A549 (cell line): ENCODE measurements at regions not wholly inside any gene's neighbourhood (a gene's known extent, or its start where the extent isn't known, plus 50 kb on each side); places are given as distances from the start of the nearest gene placed in this dataset.

Experiments
- ATAC-seq, 2 experiments: fragments of 200-7000 bp in 1 of 2; fragments of >200 bp in 1 of 2; cut with Nextera tagmentation in 1 of 2; cut with Tn5 transposase in 1 of 2; 3 replicates each; pipeline versions ENCODE4 v1.8.0 to v1.9.1; 2018 to 2020; ENCODE audit warnings: mild to moderate bottlenecking in 1 of 2, moderate library complexity in 1 of 2
- CTCF ChIA-PET: fragments of 300-600 bp; sonication (Branson Sonifier 250); formaldehyde crosslinking; extraction: SDS; loops from one replicate; lab custom pipeline; 2021; ENCODE audit warnings: antibody characterized with exemption, inconsistent platforms; lab: Yijun Ruan, JAX
- POLR2A ChIA-PET: fragments of 350-600 bp; formaldehyde crosslinking; extraction: SDS; loops from one replicate; lab custom pipeline; 2021; ENCODE audit warnings: antibody characterized with exemption, inconsistent platforms; lab: Yijun Ruan, JAX
- DNase-seq, 2 experiments: peaks; one replicate each; pipeline versions ENCODE4 v3.0.0 to v3.0.0-alpha.2; 2011 to 2016; ENCODE audit warnings: low read depth in 1 of 2, low spot score in 1 of 2
- FAIRE-seq: peaks from 2 replicates; lab custom pipeline; 2011; peaks lifted over from hg19 to GRCh38; lab: Jason Lieb, UNC
- H3K27ac ChIP-seq, 2 experiments: fragments of >200 bp; sonication (Bioruptor Twin); formaldehyde crosslinking; 3 replicates each; pipeline ENCODE4 v1.5.1; 2016 to 2017
- H3K4me1 ChIP-seq: fragments of >200 bp; sonication (Bioruptor Twin); formaldehyde crosslinking; 3 replicates; pipeline ENCODE4 v1.6.1; 2016
- H3K4me2 ChIP-seq: fragments of >200 bp; sonication (Bioruptor Twin); formaldehyde crosslinking; 3 replicates; pipeline ENCODE4 v1.6.1; 2016
- H3K4me3 ChIP-seq: fragments of >200 bp; sonication (Bioruptor Twin); formaldehyde crosslinking; 3 replicates; pipeline ENCODE4 v1.5.1; 2016
- H3K9me3 ChIP-seq: fragments of >200 bp; sonication (Bioruptor Twin); formaldehyde crosslinking; 3 replicates; pipeline ENCODE4 v1.6.1; 2016
- CBX2 ChIP-seq: fragments of 200-600 bp; sonication (generic); IDR thresholded peaks from 2 replicates; pipeline ENCODE4 v1.6.1; 2016; ENCODE audit warnings: low read depth, mild to moderate bottlenecking, borderline replicate concordance
- CBX8 ChIP-seq: fragments of 200-600 bp; sonication (generic); IDR thresholded peaks from 2 replicates; pipeline ENCODE4 v1.6.1; 2016
- CEBPB ChIP-seq, 2 experiments: fragments of >200 bp in 1 of 2; sonication (Bioruptor Twin) in 1 of 2; formaldehyde crosslinking in 1 of 2; IDR thresholded peaks; 2 replicates each; pipeline ENCODE4 v1.6.1; 2012 to 2016
- CHD2 ChIP-seq: fragments of 150-350 bp; IDR thresholded peaks from 2 replicates; pipeline ENCODE4 v1.6.1; 2014; ENCODE audit warnings: low read length; ENCODE audit not compliant: partially characterized antibody
- EP300 ChIP-seq, 2 experiments: fragments of >200 bp; sonication (Bioruptor Twin); formaldehyde crosslinking; IDR thresholded peaks; 2 replicates in 1 of 2; 3 replicates in 1 of 2; pipeline ENCODE4 v1.6.1; 2016 to 2017
- ESRRA ChIP-seq: fragments of 150-350 bp; IDR thresholded peaks from 2 replicates; pipeline ENCODE4 v1.6.1; 2014; ENCODE audit warnings: mild to moderate bottlenecking, low read length, borderline replicate concordance
- FOSL2 ChIP-seq, 2 experiments: fragments of 450-650 bp in 1 of 2; fragments of >200 bp in 1 of 2; sonication (Bioruptor Twin) in 1 of 2; formaldehyde crosslinking; IDR thresholded peaks; 2 replicates each; pipeline versions ENCODE4 v1.5.0 to v1.6.1; 2016 to 2020; ENCODE audit warnings: mild to moderate bottlenecking in 1 of 2, moderate library complexity in 1 of 2
- GATA3 ChIP-seq: IDR thresholded peaks from 2 replicates; pipeline ENCODE4 v1.6.1; 2012; ENCODE audit warnings: borderline replicate concordance
- HDAC2 ChIP-seq: fragments of 200-600 bp; sonication (generic); IDR thresholded peaks from 2 replicates; pipeline ENCODE4 v1.6.1; 2016
- HEYL ChIP-seq: fragments of 250-450 bp; sonication (Bioruptor Pico); IDR thresholded peaks from 2 replicates; pipeline ENCODE4 v1.8.0; 2021; ENCODE audit warnings: mild to moderate bottlenecking, moderate library complexity
- HOXB13 ChIP-seq: fragments of 250-450 bp; sonication (Bioruptor Pico); IDR thresholded peaks from 2 replicates; pipeline ENCODE4 v1.5.0; 2020; ENCODE audit warnings: low read depth, mild to moderate bottlenecking, moderate library complexity
- KDM5A ChIP-seq: fragments of 200-600 bp; sonication (generic); IDR thresholded peaks from 2 replicates; pipeline ENCODE4 v1.6.1; 2016; ENCODE audit warnings: antibody characterized with exemption, mild to moderate bottlenecking
- NFE2L2 ChIP-seq: fragments of 150-350 bp; conservative IDR thresholded peaks from 2 replicates; pipeline ENCODE4 v1.6.1; 2014; ENCODE audit warnings: low read length
- NPAS2 ChIP-seq: fragments of 250-450 bp; sonication (Bioruptor Pico); IDR thresholded peaks from 2 replicates; pipeline ENCODE4 v1.8.0; 2022; ENCODE audit warnings: mild to moderate bottlenecking, moderate library complexity, borderline replicate concordance
- PBX3 ChIP-seq: IDR thresholded peaks from 2 replicates; pipeline ENCODE4 v1.6.1; 2012
- PHF8 ChIP-seq: fragments of 200-600 bp; sonication (generic); IDR thresholded peaks from 2 replicates; pipeline ENCODE4 v1.6.1; 2016; ENCODE audit warnings: low read depth, mild to moderate bottlenecking, antibody characterized with exemption, moderate library complexity, borderline replicate concordance
- POLR2A ChIP-seq: IDR thresholded peaks from 2 replicates; pipeline ENCODE4 v1.6.1; 2012; ENCODE audit warnings: mild to moderate bottlenecking, low read length
- RAD21 ChIP-seq, 2 experiments: fragments of >200 bp in 1 of 2; sonication (Bioruptor Twin) in 1 of 2; formaldehyde crosslinking in 1 of 2; IDR thresholded peaks in 1 of 2; conservative IDR thresholded peaks in 1 of 2; 2 replicates in 1 of 2; 3 replicates in 1 of 2; pipeline ENCODE4 v1.6.1; 2012 to 2018; ENCODE audit warnings: inconsistent platforms in 1 of 2
- RARB ChIP-seq: fragments of 250-450 bp; sonication (Bioruptor Pico); IDR thresholded peaks from 2 replicates; pipeline ENCODE4 v1.8.0; 2021; ENCODE audit warnings: mild to moderate bottlenecking, moderate library complexity
- RNF2 ChIP-seq: fragments of 200-600 bp; sonication (generic); IDR thresholded peaks from 2 replicates; pipeline ENCODE4 v1.6.1; 2016; ENCODE audit warnings: low read depth, mild to moderate bottlenecking, antibody characterized with exemption, moderate library complexity, borderline replicate concordance
- TP53 ChIP-seq: fragments of 250-450 bp; sonication (Bioruptor Pico); IDR thresholded peaks from 2 replicates; pipeline ENCODE4 v1.5.0; 2021; ENCODE audit warnings: mild to moderate bottlenecking, moderate library complexity
- ZNF302 ChIP-seq: fragments of 250-450 bp; sonication (Bioruptor Pico); IDR thresholded peaks from 2 replicates; pipeline ENCODE4 v1.9.0; 2021; ENCODE audit warnings: inconsistent platforms, mild to moderate bottlenecking, moderate library complexity
- whole genome bisulfite sequencing: methylation state at CpG from one replicate; pipeline ENCODE4 v1.1.6; 2017; ENCODE audit errors: missing lambda C conversion rate; 5-methylcytosine and 5-hydroxymethylcytosine counted together
- TF ChIP-seq, protein P1 (sequence below): fragments of 200-600 bp; sonication (generic); IDR thresholded peaks from 2 replicates; pipeline ENCODE4 v1.6.1; 2016; ENCODE audit warnings: antibody characterized with exemption, mild to moderate bottlenecking, moderate library complexity
- TF ChIP-seq, protein P2 (sequence below): IDR thresholded peaks from 2 replicates; pipeline ENCODE4 v1.6.1; 2012
- TF ChIP-seq, protein P3 (sequence below): fragments of >200 bp; sonication (Bioruptor Twin); formaldehyde crosslinking; IDR thresholded peaks from 2 replicates; pipeline ENCODE4 v1.6.1; 2016

DNA sequence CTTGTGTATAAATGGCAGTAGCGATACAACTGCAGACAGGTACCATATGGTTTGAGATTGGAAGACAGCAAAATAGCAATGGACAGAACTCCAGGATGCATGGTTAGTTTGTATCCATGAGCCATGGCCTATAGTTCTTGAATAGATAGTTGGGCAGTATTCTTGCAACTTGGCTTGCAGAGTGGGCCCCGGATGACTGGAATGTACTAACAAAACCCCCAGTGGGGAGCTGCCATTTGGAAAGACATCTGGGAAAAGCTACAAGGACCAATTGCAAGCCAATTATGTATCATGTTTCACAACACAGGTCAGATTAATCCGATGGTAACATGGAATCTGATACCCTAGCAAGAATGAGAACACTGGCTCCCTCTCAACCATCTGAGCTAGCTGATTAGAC lies 279.6 kb downstream of the RERGL start:
- no peak overlapping the region for H3K27ac ChIP-seq
- no peak overlapping the region for H3K4me3 ChIP-seq
- no peaks in the 10 kb centered on the region for H3K9me3 ChIP-seq
- FAIRE-seq = no peak
- no peak for ATAC-seq
- H3K4me2 ChIP-seq = no peak overlapping the region
- no peak for DNase-seq
- H3K4me1 ChIP-seq = no peaks in the 10 kb centered on the region
- WGBS = 22% methylated on average over 3 of the region's 3 CpGs
- TF ChIP-seq, protein P1, sequence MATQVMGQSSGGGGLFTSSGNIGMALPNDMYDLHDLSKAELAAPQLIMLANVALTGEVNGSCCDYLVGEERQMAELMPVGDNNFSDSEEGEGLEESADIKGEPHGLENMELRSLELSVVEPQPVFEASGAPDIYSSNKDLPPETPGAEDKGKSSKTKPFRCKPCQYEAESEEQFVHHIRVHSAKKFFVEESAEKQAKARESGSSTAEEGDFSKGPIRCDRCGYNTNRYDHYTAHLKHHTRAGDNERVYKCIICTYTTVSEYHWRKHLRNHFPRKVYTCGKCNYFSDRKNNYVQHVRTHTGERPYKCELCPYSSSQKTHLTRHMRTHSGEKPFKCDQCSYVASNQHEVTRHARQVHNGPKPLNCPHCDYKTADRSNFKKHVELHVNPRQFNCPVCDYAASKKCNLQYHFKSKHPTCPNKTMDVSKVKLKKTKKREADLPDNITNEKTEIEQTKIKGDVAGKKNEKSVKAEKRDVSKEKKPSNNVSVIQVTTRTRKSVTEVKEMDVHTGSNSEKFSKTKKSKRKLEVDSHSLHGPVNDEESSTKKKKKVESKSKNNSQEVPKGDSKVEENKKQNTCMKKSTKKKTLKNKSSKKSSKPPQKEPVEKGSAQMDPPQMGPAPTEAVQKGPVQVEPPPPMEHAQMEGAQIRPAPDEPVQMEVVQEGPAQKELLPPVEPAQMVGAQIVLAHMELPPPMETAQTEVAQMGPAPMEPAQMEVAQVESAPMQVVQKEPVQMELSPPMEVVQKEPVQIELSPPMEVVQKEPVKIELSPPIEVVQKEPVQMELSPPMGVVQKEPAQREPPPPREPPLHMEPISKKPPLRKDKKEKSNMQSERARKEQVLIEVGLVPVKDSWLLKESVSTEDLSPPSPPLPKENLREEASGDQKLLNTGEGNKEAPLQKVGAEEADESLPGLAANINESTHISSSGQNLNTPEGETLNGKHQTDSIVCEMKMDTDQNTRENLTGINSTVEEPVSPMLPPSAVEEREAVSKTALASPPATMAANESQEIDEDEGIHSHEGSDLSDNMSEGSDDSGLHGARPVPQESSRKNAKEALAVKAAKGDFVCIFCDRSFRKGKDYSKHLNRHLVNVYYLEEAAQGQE = no peak
- TF ChIP-seq EP300 (IDR thresholded peaks at IDR 0.05) (no peak), CBX2 (no peak), CBX8 (no peak), CEBPB (IDR thresholded peaks at IDR 0.05) (no peak), NFE2L2 (no peak), PHF8 (no peak), HEYL (CRISPR knock-in tag) (no peak), TP53 (CRISPR knock-in tag) (no peak)
- TF ChIP-seq, protein P2, sequence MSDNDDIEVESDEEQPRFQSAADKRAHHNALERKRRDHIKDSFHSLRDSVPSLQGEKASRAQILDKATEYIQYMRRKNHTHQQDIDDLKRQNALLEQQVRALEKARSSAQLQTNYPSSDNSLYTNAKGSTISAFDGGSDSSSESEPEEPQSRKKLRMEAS = no peak
- TF ChIP-seq, protein P3, sequence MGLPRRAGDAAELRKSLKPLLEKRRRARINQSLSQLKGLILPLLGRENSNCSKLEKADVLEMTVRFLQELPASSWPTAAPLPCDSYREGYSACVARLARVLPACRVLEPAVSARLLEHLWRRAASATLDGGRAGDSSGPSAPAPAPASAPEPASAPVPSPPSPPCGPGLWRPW = no peak
- TF ChIP-seq, all 56 proteins: peak for 0
- ChIA-PET CTCF (no interaction called here), POLR2A (no interaction called here)

DNA sequence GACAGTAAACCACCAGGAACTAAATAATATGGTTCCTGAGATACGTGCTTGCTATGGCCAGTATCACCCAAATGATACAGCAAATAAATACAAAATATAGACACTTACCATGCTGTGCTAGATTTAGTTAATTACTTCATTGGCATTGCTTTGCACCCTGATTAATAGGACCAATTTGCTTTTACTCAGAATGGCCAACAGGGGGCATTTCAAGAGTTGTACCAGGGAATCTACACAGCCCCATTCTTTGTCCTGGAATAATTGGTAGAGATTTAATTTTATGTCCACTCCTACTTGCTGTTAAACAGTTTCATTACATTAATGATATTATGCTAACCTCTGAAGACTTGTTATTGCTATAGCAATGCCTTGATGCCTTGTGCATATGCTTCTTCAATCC lies 280.8 kb downstream of the RERGL start:
- H3K4me3 ChIP-seq = no peak overlapping the region
- DNase-seq (no peak), FAIRE-seq (no peak), ATAC-seq (no peak)
- CTCF ChIA-PET = no interaction called here
- no peak overlapping the region for H3K4me2 ChIP-seq
- H3K9me3 ChIP-seq = no peaks in the 10 kb centered on the region
- POLR2A ChIA-PET = no interaction called here
- 15% methylated on average over 1 of the region's 1 CpG for WGBS
- no peak overlapping the region for H3K27ac ChIP-seq
- no peaks in the 10 kb centered on the region for H3K4me1 ChIP-seq
- no peak for TF ChIP-seq TP53 (CRISPR knock-in tag)
- TF ChIP-seq NPAS2 = no peak
- TF ChIP-seq RARB = no peak
- TF ChIP-seq, protein P1 = no peak
- TF ChIP-seq FOSL2 (IDR thresholded peaks at IDR 0.05) = no peak
- TF ChIP-seq FOSL2 (CRISPR knock-in tag; IDR thresholded peaks at IDR 0.05) = no peak
- TF ChIP-seq GATA3 = no peak
- no peak for TF ChIP-seq RNF2
- no peak for TF ChIP-seq ZNF302 (CRISPR knock-in tag)
- TF ChIP-seq CHD2 = no peak
- no peak for TF ChIP-seq KDM5A
- no peak for TF ChIP-seq HOXB13 (CRISPR knock-in tag)
- no peak for TF ChIP-seq CBX8
- no peak for TF ChIP-seq RAD21 (conservative IDR thresholded peaks at IDR 0.05 in 1 of 2, IDR thresholded peaks at IDR 0.05 in 1 of 2)
- no peak for TF ChIP-seq PBX3
- no peak for TF ChIP-seq POLR2A
- TF ChIP-seq HDAC2 = no peak
- no peak for TF ChIP-seq PHF8
- no peak for TF ChIP-seq ESRRA
